Activated naive CD8-positive, alpha-beta T cell treated with anti-CD3 and anti-CD28 coated beads for 36 hours (primary cell): ENCODE measurements at regions not wholly inside any gene's neighbourhood (a gene's known extent, or its start where the extent isn't known, plus 50 kb on each side); places are given as distances from the start of the nearest gene placed in this dataset.
"Not testable (repeated sequence)": the region's sequence is repeated elsewhere in the genome, so short reads cannot be mapped to it uniquely, and the experiment has no call there.

Experiments used
- DNase-seq: peaks from one replicate; pipeline ENCODE4 v3.0.0; 2021
- H3K27ac Mint-ChIP-seq: one replicate; pipeline ENCODE4 v1.8.0; 2022; ENCODE audit warnings: mild to moderate bottlenecking, moderate library complexity, mixed read lengths
- H3K27me3 Mint-ChIP-seq: one replicate; pipeline ENCODE4 v1.8.0; 2022; ENCODE audit warnings: mild to moderate bottlenecking, mixed read lengths
- H3K36me3 Mint-ChIP-seq: one replicate; pipeline ENCODE4 v1.8.0; 2021; ENCODE audit warnings: mild to moderate bottlenecking, mixed read lengths
- H3K4me1 Mint-ChIP-seq: one replicate; pipeline ENCODE4 v1.8.0; 2021; ENCODE audit warnings: mixed read lengths
- H3K4me3 Mint-ChIP-seq: one replicate; pipeline ENCODE4 v1.8.0; 2022; ENCODE audit warnings: mild to moderate bottlenecking, moderate library complexity, mixed read lengths
- H3K9me3 Mint-ChIP-seq: one replicate; pipeline ENCODE4 v1.8.0; 2022; ENCODE audit warnings: mixed read lengths

- H3K27ac Mint-ChIP-seq: no peak overlapping the region
- peaks cover 5% of the 10 kb centered on the region for H3K27me3 Mint-ChIP-seq
- no peaks in the 10 kb centered on the region for H3K36me3 Mint-ChIP-seq
Measured at GRCh38 chr4:114306946-114307345, 291.7 kb upstream of the UGT8 start.

GRCh38 chr4:114310296-114310925 lies 288.2 kb upstream of the UGT8 start:
- Mint-ChIP-seq H3K36me3 (no peaks in the 10 kb centered on the region), H3K4me3 (no peak overlapping the region), H3K27me3 (peaks cover 6% of the 10 kb centered on the region), H3K27ac (no peak overlapping the region), H3K9me3 (peaks cover 1% of the 10 kb centered on the region), H3K4me1 (no peaks in the 10 kb centered on the region)
- DNase-seq: no peak

More at GRCh38 chr4:114306946-114307345, 291.7 kb upstream of the UGT8 start:
- DNase-seq: no peak
- Mint-ChIP-seq H3K9me3 (no peaks in the 10 kb centered on the region), H3K4me3 (no peak overlapping the region), H3K4me1 (no peaks in the 10 kb centered on the region)

- peaks cover 6% of the 10 kb centered on the region for H3K27me3 Mint-ChIP-seq
- H3K4me3 Mint-ChIP-seq: no peak overlapping the region
- peaks cover 1% of the 10 kb centered on the region for H3K9me3 Mint-ChIP-seq
- DNase-seq: no peak
- H3K36me3 Mint-ChIP-seq: no peaks in the 10 kb centered on the region
- H3K4me1 Mint-ChIP-seq: no peaks in the 10 kb centered on the region
- no peak overlapping the region for H3K27ac Mint-ChIP-seq
Measured at GRCh38 chr4:114311787-114312186, 286.8 kb upstream of the UGT8 start.

- Mint-ChIP-seq H3K36me3 (no peaks in the 10 kb centered on the region), H3K27ac (no peak overlapping the region), H3K4me1 (no peaks in the 10 kb centered on the region), H3K4me3 (no peak overlapping the region), H3K9me3 (peaks cover 1% of the 10 kb centered on the region), H3K27me3 (peaks cover 6% of the 10 kb centered on the region)
- DNase-seq: no peak
Measured at GRCh38 chr4:114312338-114312737, 286.3 kb upstream of the UGT8 start.

GRCh38 chr4:114316789-114317188 lies 281.8 kb upstream of the UGT8 start:
- Mint-ChIP-seq H3K27me3 (peaks cover 6% of the 10 kb centered on the region), H3K36me3 (no peaks in the 10 kb centered on the region), H3K27ac (no peak overlapping the region), H3K4me3 (no peak overlapping the region), H3K9me3 (peaks cover 1% of the 10 kb centered on the region), H3K4me1 (no peaks in the 10 kb centered on the region)
- no peak for DNase-seq

- no peaks in the 10 kb centered on the region for H3K36me3 Mint-ChIP-seq
- no peak for DNase-seq
- H3K4me3 Mint-ChIP-seq: no peak overlapping the region
- H3K27ac Mint-ChIP-seq: no peak overlapping the region
- H3K4me1 Mint-ChIP-seq: no peaks in the 10 kb centered on the region
- H3K27me3 Mint-ChIP-seq: peaks cover 6% of the 10 kb centered on the region
- H3K9me3 Mint-ChIP-seq: peaks cover 1% of the 10 kb centered on the region
Measured at GRCh38 chr4:114317564-114317963, 281.0 kb upstream of the UGT8 start.

GRCh38 chr4:114318309-114318708 lies 280.3 kb upstream of the UGT8 start:
- no peaks in the 10 kb centered on the region for H3K36me3 Mint-ChIP-seq
- DNase-seq: no peak
- no peak overlapping the region for H3K4me3 Mint-ChIP-seq
- H3K27me3 Mint-ChIP-seq: peaks cover 6% of the 10 kb centered on the region
- no peak overlapping the region for H3K27ac Mint-ChIP-seq
- peaks cover 1% of the 10 kb centered on the region for H3K9me3 Mint-ChIP-seq
- H3K4me1 Mint-ChIP-seq: no peaks in the 10 kb centered on the region

GRCh38 chr4:114320126-114320525 lies 278.5 kb upstream of the UGT8 start:
- Mint-ChIP-seq H3K27ac (no peak overlapping the region), H3K9me3 (no peaks in the 10 kb centered on the region), H3K4me1 (no peaks in the 10 kb centered on the region), H3K4me3 (no peak overlapping the region), H3K27me3 (no peaks in the 10 kb centered on the region), H3K36me3 (no peaks in the 10 kb centered on the region)
- DNase-seq: no peak

GRCh38 chr4:114321366-114321765 lies 277.2 kb upstream of the UGT8 start:
- Mint-ChIP-seq H3K27ac (no peak overlapping the region), H3K9me3 (no peaks in the 10 kb centered on the region), H3K4me1 (no peaks in the 10 kb centered on the region), H3K4me3 (no peak overlapping the region), H3K36me3 (no peaks in the 10 kb centered on the region), H3K27me3 (no peaks in the 10 kb centered on the region)
- DNase-seq: no peak

GRCh38 chr4:114323841-114324240 lies 274.8 kb upstream of the UGT8 start:
- Mint-ChIP-seq H3K27ac (no peak overlapping the region), H3K36me3 (no peaks in the 10 kb centered on the region), H3K9me3 (no peaks in the 10 kb centered on the region), H3K27me3 (no peaks in the 10 kb centered on the region), H3K4me1 (no peaks in the 10 kb centered on the region), H3K4me3 (no peak overlapping the region)
- DNase-seq: no peak

GRCh38 chr4:114326358-114326757 lies 272.2 kb upstream of the UGT8 start:
- no peaks in the 10 kb centered on the region for H3K4me1 Mint-ChIP-seq
- DNase-seq: no peak
- H3K4me3 Mint-ChIP-seq: no peak overlapping the region
- H3K27ac Mint-ChIP-seq: no peak overlapping the region
- H3K27me3 Mint-ChIP-seq: no peaks in the 10 kb centered on the region
- H3K9me3 Mint-ChIP-seq: peaks cover 2% of the 10 kb centered on the region
- H3K36me3 Mint-ChIP-seq: no peaks in the 10 kb centered on the region

- no peaks in the 10 kb centered on the region for H3K27me3 Mint-ChIP-seq
- no peak overlapping the region for H3K4me3 Mint-ChIP-seq
- DNase-seq: no peak
- peaks cover 2% of the 10 kb centered on the region for H3K9me3 Mint-ChIP-seq
- no peaks in the 10 kb centered on the region for H3K36me3 Mint-ChIP-seq
- H3K27ac Mint-ChIP-seq: no peak overlapping the region
- H3K4me1 Mint-ChIP-seq: no peaks in the 10 kb centered on the region
Measured at GRCh38 chr4:114332119-114332518, 266.5 kb upstream of the UGT8 start.

GRCh38 chr4:114334363-114334762 lies 264.2 kb upstream of the UGT8 start:
- not testable (repeated sequence) for H3K27ac Mint-ChIP-seq, DNase-seq, H3K4me1 Mint-ChIP-seq, H3K9me3 Mint-ChIP-seq, H3K27me3 Mint-ChIP-seq, H3K4me3 Mint-ChIP-seq, H3K36me3 Mint-ChIP-seq

GRCh38 chr4:114334884-114335330 lies 263.7 kb upstream of the UGT8 start:
- H3K9me3 Mint-ChIP-seq: peaks cover under 1% of the 10 kb centered on the region
- H3K4me3 Mint-ChIP-seq: no peak overlapping the region
- H3K27me3 Mint-ChIP-seq: no peaks in the 10 kb centered on the region
- H3K4me1 Mint-ChIP-seq: no peaks in the 10 kb centered on the region
- DNase-seq: no peak
- H3K36me3 Mint-ChIP-seq: no peaks in the 10 kb centered on the region
- no peak overlapping the region for H3K27ac Mint-ChIP-seq

- no peaks in the 10 kb centered on the region for H3K36me3 Mint-ChIP-seq
- no peaks in the 10 kb centered on the region for H3K4me1 Mint-ChIP-seq
- no peaks in the 10 kb centered on the region for H3K27me3 Mint-ChIP-seq
- DNase-seq: no peak
- no peak overlapping the region for H3K4me3 Mint-ChIP-seq
- no peaks in the 10 kb centered on the region for H3K9me3 Mint-ChIP-seq
- no peak overlapping the region for H3K27ac Mint-ChIP-seq
Measured at GRCh38 chr4:114335339-114335738, 263.3 kb upstream of the UGT8 start.

GRCh38 chr4:114343015-114343414 lies 255.6 kb upstream of the UGT8 start:
- Mint-ChIP-seq H3K27ac (no peak overlapping the region), H3K27me3 (no peaks in the 10 kb centered on the region), H3K9me3 (no peaks in the 10 kb centered on the region), H3K4me1 (no peaks in the 10 kb centered on the region), H3K4me3 (no peak overlapping the region), H3K36me3 (no peaks in the 10 kb centered on the region)
- no peak for DNase-seq
